HG03354 (cell line): ENCODE measurements at regions not wholly inside any gene's neighbourhood (a gene's known extent, or its start where the extent isn't known, plus 50 kb on each side); places are given as distances from the start of the nearest gene placed in this dataset.
"Not testable (repeated sequence)": the region's sequence is repeated elsewhere in the genome, so short reads cannot be mapped to it uniquely, and the experiment has no call there.

ENCODE experiments used
- ATAC-seq: cut with Tn5 transposase; IDR thresholded peaks from one replicate; pipeline ENCODE4 v1.9.1; 2021; ENCODE audit warnings: mild to moderate bottlenecking; ENCODE audit not compliant: unreplicated experiment, poor library complexity, severe bottlenecking

DNA sequence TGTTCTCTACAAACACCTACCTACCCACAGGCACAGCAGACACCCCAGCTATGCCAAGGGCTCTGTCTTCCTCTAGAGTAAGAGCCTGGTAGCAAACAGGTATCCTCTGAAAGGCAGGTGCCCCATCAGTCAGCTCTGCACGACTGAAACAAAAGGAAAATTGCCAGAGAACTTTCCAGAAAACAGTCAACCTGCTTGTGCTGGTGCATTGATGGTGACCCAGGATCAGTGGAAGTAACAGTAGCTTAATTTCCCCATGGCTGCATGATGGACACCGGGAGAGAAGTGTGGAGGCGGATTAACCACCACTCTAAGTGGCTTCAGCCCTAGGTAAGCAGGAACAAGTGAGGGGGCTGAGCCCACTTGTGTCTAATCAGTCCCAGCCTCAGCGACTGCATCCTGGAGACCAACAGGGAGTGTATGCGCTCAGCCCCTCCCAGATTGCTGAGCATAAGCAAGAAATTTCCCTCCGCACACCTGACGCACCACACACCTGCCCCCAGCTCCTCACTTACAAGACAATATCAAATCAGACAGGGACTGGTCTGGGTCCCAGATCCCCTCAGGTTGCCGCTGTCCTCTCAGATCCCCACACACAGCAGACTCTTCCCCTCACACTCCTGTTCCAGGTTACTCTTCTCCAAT lies 70.7 kb upstream of the IGLL5 start:
- ATAC-seq, result no peak

- no peak for ATAC-seq
Observed at GRCh38 chr22:22817468-22818201, 70.0 kb upstream of the IGLL5 start.

- no peak for ATAC-seq
Observed at GRCh38 chr22:22818202-22818538, 69.4 kb upstream of the IGLL5 start.

DNA sequence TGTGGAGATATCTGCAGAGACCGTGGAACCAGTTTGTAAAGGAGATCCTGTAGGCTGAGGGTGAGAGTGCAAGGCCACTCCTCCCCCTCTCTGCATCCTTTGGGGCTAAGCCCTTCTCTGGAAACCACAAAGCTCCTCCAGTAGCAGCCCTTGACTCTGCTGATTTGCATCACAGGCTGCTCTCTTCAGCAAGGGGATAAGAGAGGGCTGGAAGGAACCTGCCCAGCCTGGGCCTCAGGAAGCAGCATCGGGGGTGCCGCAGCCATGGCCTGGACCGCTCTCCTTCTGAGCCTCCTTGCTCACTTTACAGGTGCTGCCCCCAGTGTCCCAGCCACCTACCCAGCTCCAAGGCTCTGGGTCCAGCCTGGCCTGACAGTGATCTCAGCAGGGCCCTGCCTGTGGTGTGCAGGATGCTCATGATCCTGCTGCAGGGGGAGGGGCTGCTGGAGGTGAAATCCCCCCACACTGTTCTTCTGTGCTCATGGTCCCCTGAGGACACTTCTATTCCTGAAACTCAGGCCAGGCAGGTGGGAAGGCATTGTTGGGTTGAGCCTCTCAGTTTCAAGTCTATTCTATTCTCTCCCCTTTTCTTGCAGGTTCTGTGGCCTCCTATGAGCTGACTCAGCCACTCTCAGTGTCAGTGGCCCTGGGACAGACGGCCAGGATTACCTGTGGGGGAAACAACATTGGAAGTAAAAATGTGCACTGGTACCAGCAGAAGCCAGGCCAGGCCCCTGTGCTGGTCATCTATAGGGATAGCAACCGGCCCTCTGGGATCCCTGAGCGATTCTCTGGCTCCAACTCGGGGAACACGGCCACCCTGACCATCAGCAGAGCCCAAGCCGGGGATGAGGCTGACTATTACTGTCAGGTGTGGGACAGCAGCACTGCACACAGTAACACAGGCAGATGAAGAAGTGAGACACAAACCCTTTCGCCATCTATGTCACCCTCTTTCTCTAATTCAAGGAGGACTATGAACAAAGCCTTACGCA lies 68.5 kb upstream of the IGLL5 start:
- ATAC-seq, result peak; percentile 73

DNA sequence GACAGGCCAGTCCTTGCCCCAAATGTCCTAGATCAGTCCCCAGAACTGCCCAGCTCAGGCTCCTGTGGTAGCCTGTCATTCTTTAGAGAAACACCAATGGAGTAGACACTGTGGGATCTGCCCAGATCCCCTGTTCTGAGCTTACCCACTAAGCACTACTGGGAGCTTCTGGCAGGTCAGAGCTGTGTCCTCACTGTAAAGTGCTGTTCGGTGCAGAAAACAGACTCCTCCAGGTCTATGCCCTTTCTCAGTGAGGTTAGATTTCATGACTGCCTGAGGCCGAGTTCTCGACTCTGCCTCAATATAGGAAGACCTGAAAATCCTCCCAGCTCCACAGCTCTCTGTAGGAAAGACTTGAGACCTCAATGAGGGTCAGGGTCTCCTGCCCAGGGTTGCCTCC lies 67.5 kb upstream of the IGLL5 start:
- ATAC-seq, result no peak

DNA sequence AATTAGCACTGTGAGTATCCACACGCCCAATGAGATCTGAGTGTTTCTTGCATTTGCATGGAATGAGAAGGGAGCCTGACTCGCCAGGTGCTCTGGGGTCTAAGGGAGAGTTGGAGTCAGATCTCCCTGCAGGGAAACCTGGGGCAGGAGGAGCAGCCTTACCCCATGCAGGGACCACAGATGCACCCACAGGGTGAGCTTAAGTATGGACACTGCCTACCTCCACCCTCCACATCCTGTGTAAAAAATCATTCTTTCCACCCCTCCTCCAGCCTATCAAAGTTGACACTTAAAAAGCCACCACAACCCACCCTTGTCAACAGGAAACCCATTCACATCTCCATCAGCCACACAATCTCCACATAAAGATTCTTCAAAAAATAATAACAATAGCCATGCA lies 67.0 kb upstream of the IGLL5 start:
- ATAC-seq, result no peak

DNA sequence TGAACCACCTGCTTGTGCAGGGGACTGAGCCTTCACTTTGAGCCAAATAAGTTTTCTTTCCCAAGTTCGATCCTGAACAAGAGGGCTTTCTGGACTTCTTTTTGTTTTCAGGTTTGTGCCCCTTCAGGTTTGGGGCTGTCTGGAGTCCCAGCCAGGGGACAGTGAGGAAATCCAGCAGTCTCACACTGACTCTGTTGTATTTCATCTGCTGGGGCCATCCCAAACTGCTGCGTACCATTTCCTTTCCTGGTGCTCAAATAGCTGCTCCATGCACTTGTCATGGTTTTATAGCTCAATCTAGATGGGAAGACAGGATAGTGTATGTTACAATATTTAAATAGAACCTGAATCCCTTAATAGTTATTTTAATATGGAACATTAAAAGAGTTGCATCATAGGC lies 66.3 kb upstream of the IGLL5 start:
- no peak for ATAC-seq

DNA sequence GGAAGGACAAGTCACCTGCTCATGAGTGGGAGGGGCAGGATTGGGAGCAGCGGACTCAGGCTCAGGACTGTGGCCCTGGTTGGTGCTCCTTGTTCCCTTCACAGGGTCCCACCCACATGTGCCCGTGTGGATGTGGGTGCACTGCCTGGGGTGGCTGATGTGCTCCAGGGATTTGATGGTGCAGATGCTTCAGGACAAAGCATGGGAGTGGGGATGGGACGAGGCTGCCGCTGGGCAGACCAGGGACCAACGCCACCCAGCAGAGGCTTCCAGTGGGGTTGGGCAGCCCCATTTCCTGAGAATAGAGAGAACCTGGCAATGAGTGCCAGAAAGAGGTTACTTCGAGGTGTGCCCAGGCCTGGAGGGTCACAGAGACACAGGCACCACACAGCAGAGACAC lies 65.5 kb upstream of the IGLL5 start:
- ATAC-seq, result no peak

GRCh38 chr22:22822553-22822952 lies 65.1 kb upstream of the IGLL5 start:
- ATAC-seq, result not testable (repeated sequence)

- ATAC-seq, result no peak
Observed at GRCh38 chr22:22823131-22823810, 64.3 kb upstream of the IGLL5 start.

DNA sequence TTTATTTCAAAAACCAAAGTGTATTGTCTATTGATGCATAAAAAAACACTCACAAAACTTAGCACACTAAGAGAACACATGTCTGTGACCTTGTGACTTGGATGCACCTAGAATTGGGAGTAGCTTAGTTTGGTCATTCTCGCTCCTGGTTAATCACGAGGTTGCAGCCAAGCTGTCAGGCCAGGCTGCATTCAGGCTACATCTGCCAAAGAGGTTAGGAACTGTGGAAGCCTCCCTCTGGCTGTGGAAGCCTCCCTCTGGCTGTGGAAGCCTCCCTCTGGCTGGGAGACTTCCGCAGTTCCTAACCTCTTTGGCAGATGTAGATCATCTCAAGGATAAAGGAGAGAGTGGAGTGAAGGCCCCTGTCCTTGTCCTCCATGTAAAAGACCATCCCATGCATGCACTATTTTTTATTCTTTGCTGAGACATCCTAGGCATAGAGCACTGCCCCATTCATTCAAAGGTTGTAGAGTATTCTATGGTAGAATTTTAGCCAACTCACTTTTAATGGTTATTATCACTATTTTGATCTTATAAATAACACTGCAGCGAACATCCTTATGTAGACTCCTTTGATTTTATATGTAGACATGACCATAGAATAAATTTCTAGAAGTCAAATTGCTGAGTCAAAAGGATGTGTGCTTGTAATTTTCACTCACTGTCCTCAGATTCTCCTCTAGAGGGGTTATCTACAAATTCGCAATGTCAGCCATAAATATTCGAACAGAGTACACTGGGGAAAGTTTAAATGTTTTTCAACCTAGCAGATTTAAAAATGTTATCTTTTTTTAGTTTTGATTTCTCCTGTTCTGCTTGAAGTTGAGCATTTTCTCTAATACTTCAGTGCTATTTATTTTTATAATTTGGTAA lies 63.0 kb upstream of the IGLL5 start:
- ATAC-seq, result no peak

GRCh38 chr22:22825213-22825593 lies 62.4 kb upstream of the IGLL5 start:
- no peak for ATAC-seq

- ATAC-seq, result no peak
Observed at GRCh38 chr22:22827187-22827939, 60.3 kb upstream of the IGLL5 start.

DNA sequence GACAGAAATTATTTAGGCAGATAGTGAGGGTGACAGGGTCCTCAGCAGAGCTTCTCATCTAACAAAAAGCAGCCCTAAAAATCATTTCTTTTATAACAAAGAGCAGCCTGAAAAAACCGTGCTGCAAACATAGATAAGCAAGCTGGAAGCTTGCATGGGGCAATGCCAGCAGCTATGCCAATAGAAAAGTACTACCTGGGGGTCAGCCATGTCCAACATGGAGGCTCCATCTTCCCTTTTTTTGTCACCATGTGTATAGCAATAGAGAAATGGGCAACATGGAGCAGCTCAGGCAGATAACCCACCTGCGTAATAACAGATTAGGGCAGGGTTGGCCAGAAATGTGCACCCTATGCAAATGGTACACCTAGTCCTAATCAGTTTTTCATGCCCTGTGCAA lies 57.4 kb upstream of the IGLL5 start:
- no peak for ATAC-seq

DNA sequence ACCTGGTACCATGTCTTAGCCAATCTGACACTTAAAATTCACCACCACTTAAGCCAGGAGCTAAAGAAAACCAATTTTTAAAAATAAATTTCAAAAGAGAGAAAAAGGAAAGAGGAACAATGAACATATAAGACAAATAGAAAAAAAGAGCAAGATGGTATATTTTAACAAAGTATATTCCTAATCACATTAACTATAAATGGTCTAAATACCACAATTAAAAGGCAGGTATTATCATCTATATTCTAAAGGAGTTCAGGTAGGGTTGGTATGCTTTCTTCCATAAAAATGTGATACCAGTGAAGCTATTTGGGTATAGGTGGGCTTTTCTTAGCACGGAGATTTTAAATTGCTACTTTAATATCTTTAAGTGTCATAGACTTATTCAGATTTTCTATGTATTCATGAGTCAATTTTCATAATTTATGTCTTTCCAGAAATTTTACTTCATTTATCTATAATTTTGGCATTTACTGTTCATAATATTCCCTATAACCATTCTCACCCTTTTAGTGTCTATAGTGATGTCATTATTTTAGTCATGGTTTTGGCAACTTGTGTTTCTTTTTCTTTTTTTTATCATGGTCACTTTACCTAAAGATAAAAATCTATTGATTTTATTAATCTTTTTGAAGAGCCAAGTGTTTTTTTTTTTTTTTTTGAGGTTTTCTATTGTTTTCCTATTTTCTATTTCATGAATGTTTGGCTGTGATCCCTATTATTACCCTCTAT lies 56.5 kb upstream of the IGLL5 start:
- ATAC-seq, result no peak

- no peak for ATAC-seq
Observed at GRCh38 chr22:22833059-22833458, 54.6 kb upstream of the IGLL5 start.

DNA sequence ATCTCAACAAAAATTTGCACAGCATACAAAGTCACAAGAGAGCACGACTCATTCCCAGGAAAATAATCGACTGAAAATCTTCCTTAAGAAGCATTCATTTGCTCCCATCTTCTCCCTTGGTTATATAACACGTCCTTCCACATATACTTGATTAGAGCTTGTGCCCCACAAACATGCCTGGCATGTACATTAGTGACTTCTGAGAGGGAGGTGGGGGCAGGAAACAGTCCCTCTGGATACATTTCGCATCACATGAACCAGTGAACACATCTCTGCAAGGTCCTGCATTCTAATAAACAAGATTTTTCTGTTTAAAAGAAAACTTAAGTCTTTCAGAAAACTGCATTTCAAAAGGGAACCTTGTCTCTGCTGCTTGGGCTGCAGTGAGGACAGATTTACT lies 54.1 kb upstream of the IGLL5 start:
- ATAC-seq, result no peak

DNA sequence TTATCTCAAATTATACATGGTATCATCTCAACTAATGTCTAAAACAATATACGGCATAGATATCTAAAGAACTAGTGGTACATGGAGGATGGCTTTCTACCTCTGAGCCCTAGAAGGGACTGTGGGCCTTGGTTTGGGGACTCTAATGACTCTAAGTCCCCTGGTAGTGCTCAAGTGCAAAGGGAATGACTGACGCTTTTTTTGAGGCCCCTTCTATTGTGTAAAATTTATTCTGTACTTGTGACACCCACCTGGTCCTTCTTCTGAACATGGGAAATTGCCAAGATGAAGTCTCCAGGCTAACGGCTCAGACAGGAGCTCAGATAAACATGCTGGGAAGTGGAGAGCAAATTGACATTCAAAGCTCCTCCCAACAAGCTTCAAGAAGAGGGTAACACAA lies 53.4 kb upstream of the IGLL5 start:
- no peak for ATAC-seq
